K562 (cell line): ENCODE measurements at regions not wholly inside any gene's neighbourhood (a gene's known extent, or its start where the extent isn't known, plus 50 kb on each side); places are given as distances from the start of the nearest gene placed in this dataset.

Source experiments
- ATAC-seq: fragments of 200-7000 bp; cut with Tn5 transposase; 3 replicates; pipeline ENCODE4 v1.9.1; 2020; ENCODE audit warnings: moderate library complexity
- BruUV-seq: library from RNA; stranded (reverse); fragments of 400-500 nt; replicated peaks from 2 replicates; lab custom pipeline; 2021; lab: Mats Ljungman, UMichigan
- CTCF ChIA-PET: fragments of 300-600 bp; formaldehyde crosslinking; extraction: SDS; loops from one replicate; lab custom pipeline; 2021; ENCODE audit warnings: low intra/inter-chr PET ratio; lab: Yijun Ruan, JAX
- POLR2A ChIA-PET: fragments of 300-600, 350-650 bp; sonication (Branson Sonifier 250); formaldehyde crosslinking; extraction: SDS; loops from one replicate; lab custom pipeline; 2021; ENCODE audit warnings: antibody characterized with exemption, inconsistent platforms; lab: Yijun Ruan, JAX
- DNase-seq, 4 experiments: peaks; one replicate each; pipeline versions ENCODE4 v3.0.0 to v3.0.0-alpha.2; 2011 to 2018; ENCODE audit warnings: low spot score in 3 of 4, mixed read lengths in 3 of 4; ENCODE audit errors: extremely low read depth in 1 of 4
- FAIRE-seq: peaks from 2 replicates; lab custom pipeline; 2011; peaks lifted over from hg19 to GRCh38; lab: Jason Lieb, UNC
- H2AFZ ChIP-seq: 2 replicates; pipeline ENCODE4 v1.6.0; 2011; ENCODE audit warnings: low read depth, low read length, control low read depth, inconsistent platforms
- H3K27ac ChIP-seq: fragments of 200-600 bp; 3 replicates; pipeline ENCODE4 v1.8.0; 2011; ENCODE audit warnings: low read depth, mild to moderate bottlenecking, control low read depth, inconsistent platforms, low read length, moderate library complexity, mixed read lengths; ENCODE audit errors: extremely low read depth
- H3K27me3 ChIP-seq, 2 experiments: fragments of 300-600 bp in 1 of 2; 2 replicates in 1 of 2; 3 replicates in 1 of 2; pipeline versions ENCODE4 v1.6.0 to v1.8.0; 2011; ENCODE audit warnings: inconsistent platforms in 2 of 2, low read length in 2 of 2, mild to moderate bottlenecking in 1 of 2, mixed read lengths in 1 of 2, moderate library complexity in 1 of 2; ENCODE audit not compliant: control insufficient read depth in 2 of 2, insufficient read depth in 2 of 2
- H3K36me3 ChIP-seq: fragments of 300-600 bp; 3 replicates; pipeline ENCODE4 v1.8.0; 2011; ENCODE audit warnings: mild to moderate bottlenecking, low read length, inconsistent platforms; ENCODE audit not compliant: control insufficient read depth, insufficient read depth
- H3K4me1 ChIP-seq, 2 experiments: fragments of 200-600 bp in 1 of 2; replicated peaks in 1 of 2; 2 replicates in 1 of 2; 3 replicates in 1 of 2; pipeline versions ENCODE4 v1.5.1 to v1.8.0; 2011; ENCODE audit warnings: inconsistent platforms in 2 of 2, low read length in 2 of 2, mild to moderate bottlenecking in 1 of 2, mixed read lengths in 1 of 2, moderate library complexity in 1 of 2; ENCODE audit not compliant: control insufficient read depth in 2 of 2, insufficient read depth in 2 of 2
- H3K4me2 ChIP-seq: 2 replicates; pipeline ENCODE4 v1.6.1; 2011; ENCODE audit warnings: low read length, control low read depth, inconsistent platforms, mixed read lengths; ENCODE audit not compliant: insufficient read depth
- H3K4me3 ChIP-seq: fragments of 200-600 bp; sonication (generic), shearing (Covaris generic); 2 replicates; pipeline ENCODE4 v1.5.1; 2016; ENCODE audit warnings: control low read depth, inconsistent platforms
- H3K79me2 ChIP-seq: fragments of 200-600 bp; 3 replicates; pipeline ENCODE4 v1.8.0; 2011; ENCODE audit warnings: low read length, inconsistent platforms; ENCODE audit not compliant: control insufficient read depth, insufficient read depth
- H3K9ac ChIP-seq, 2 experiments: 2 replicates each; pipeline versions ENCODE4 v1.6.0 to v1.6.1; 2011; ENCODE audit warnings: low read depth in 2 of 2, low read length in 2 of 2, control low read depth in 1 of 2, inconsistent platforms in 1 of 2, mild to moderate bottlenecking in 1 of 2, mixed read lengths in 1 of 2; ENCODE audit not compliant: insufficient read depth in 1 of 2
- H3K9me1 ChIP-seq: one replicate; pipeline ENCODE4 v1.6.0; 2011; ENCODE audit warnings: inconsistent platforms, mild to moderate bottlenecking, low read length, moderate library complexity; ENCODE audit not compliant: control insufficient read depth, insufficient read depth
- H3K9me3 ChIP-seq: replicated peaks from 2 replicates; pipeline ENCODE4 v1.5.1; 2011; ENCODE audit warnings: low read depth, low read length, inconsistent platforms; ENCODE audit not compliant: control insufficient read depth, insufficient read depth
- H4K20me1 ChIP-seq: replicated peaks from 2 replicates; pipeline ENCODE4 v1.6.1; 2011; ENCODE audit warnings: low read length, inconsistent platforms, mixed read lengths; ENCODE audit not compliant: control insufficient read depth, insufficient read depth
- ARID1B ChIP-seq: fragments of 450-650 bp; IDR thresholded peaks from 2 replicates; pipeline ENCODE4 v1.6.1; 2016; ENCODE audit warnings: antibody characterized with exemption, mild to moderate bottlenecking, inconsistent platforms
- ARID2 ChIP-seq: fragments of 450-650 bp; IDR thresholded peaks from 2 replicates; pipeline ENCODE4 v1.6.1; 2017; ENCODE audit warnings: antibody characterized with exemption, mild to moderate bottlenecking
- BHLHE40 ChIP-seq: IDR thresholded peaks from 2 replicates; pipeline ENCODE4 v1.6.1; 2011; ENCODE audit warnings: low read length, improper control_type of control experiment
- CBX2 ChIP-seq: fragments of 200-600 bp; sonication (generic); IDR thresholded peaks from one replicate; pipeline ENCODE4 v1.6.1; 2012; ENCODE audit warnings: mild to moderate bottlenecking, low read length, inconsistent platforms; ENCODE audit not compliant: insufficient read depth, poor library complexity, severe bottlenecking
- CHD2 ChIP-seq: IDR thresholded peaks from 2 replicates; pipeline ENCODE4 v1.6.1; 2011; ENCODE audit warnings: low read depth, low read length
- ETV1 ChIP-seq: fragments of 450-650 bp; conservative IDR thresholded peaks from 2 replicates; pipeline ENCODE4 v1.6.1; 2016; ENCODE audit warnings: missing genetic modification characterization, control low read depth, low read depth, missing compliant biosample characterization
- FOXA1 ChIP-seq: fragments of 450-650 bp; IDR thresholded peaks from 2 replicates; pipeline ENCODE4 v1.6.1; 2016; ENCODE audit warnings: mild to moderate bottlenecking, borderline replicate concordance
- HMG20A ChIP-seq: fragments of 450-650 bp; formaldehyde crosslinking; conservative IDR thresholded peaks from 2 replicates; pipeline ENCODE4 v1.4.0; 2020; ENCODE audit warnings: mild to moderate bottlenecking, mixed read lengths
- PATZ1 ChIP-seq: fragments of 250-450 bp; sonication (Bioruptor Pico); IDR thresholded peaks from 2 replicates; pipeline ENCODE4 v1.5.0; 2020; ENCODE audit warnings: mild to moderate bottlenecking, borderline replicate concordance
- SAP30 ChIP-seq: fragments of 200-600 bp; sonication (generic); IDR thresholded peaks from 2 replicates; pipeline ENCODE4 v1.6.1; 2012; ENCODE audit warnings: borderline replicate concordance, low read depth, mild to moderate bottlenecking, moderate library complexity, low read length, control low read depth, inconsistent platforms; ENCODE audit not compliant: insufficient read depth, poor library complexity, severe bottlenecking
- TEAD1 ChIP-seq, 2 experiments: fragments of 450-650 bp in 1 of 2; sonication (generic) in 1 of 2; formaldehyde crosslinking; IDR thresholded peaks; 2 replicates each; pipeline versions ENCODE4 v1.4.0 to v1.8.0; 2020 to 2022; ENCODE audit warnings: mild to moderate bottlenecking in 2 of 2, missing genetic modification reagents in 1 of 2
- ZEB2 ChIP-seq: fragments of 450-650 bp; IDR thresholded peaks from 2 replicates; pipeline ENCODE4 v1.6.1; 2016
- ZFPM2 ChIP-seq: fragments of 250-450 bp; sonication (Bioruptor Pico); IDR thresholded peaks from 2 replicates; pipeline ENCODE4 v1.5.1; 2022; ENCODE audit warnings: mild to moderate bottlenecking
- ZNF197 ChIP-seq: fragments of 200-800 bp; sonication (Bioruptor generic); IDR thresholded peaks from 2 replicates; pipeline ENCODE4 v1.6.1; 2016; ENCODE audit warnings: low read depth, missing genetic modification characterization, missing compliant biosample characterization
- ZNF431 ChIP-seq: sonication (generic); formaldehyde crosslinking; IDR thresholded peaks from 2 replicates; pipeline ENCODE4 v1.8.0; 2022; ENCODE audit warnings: mild to moderate bottlenecking, missing genetic modification reagents
- ZNF695 ChIP-seq: fragments of 450-650 bp; formaldehyde crosslinking; IDR thresholded peaks from 2 replicates; pipeline ENCODE4 v1.4.0; 2020; ENCODE audit warnings: mild to moderate bottlenecking, moderate library complexity
- ZNF778 ChIP-seq: fragments of 450-650 bp; formaldehyde crosslinking; IDR thresholded peaks from 2 replicates; pipeline ENCODE4 v1.4.0; 2020; ENCODE audit warnings: mild to moderate bottlenecking, moderate library complexity
- in situ Hi-C: fragments of 300-500 bp; cut with MboI; formaldehyde crosslinking; loops from 4 replicates; pipeline ENCODE4 v1.15.0; 2018; ENCODE audit warnings: inconsistent platforms, mixed read lengths
- intact Hi-C: fragments of 100-400 bp; cut with micrococcal nuclease; formaldehyde crosslinking; loops from 2 replicates; pipeline ENCODE4 v1.14.2; 2022
- TF ChIP-seq, protein P1 (sequence below): fragments of 250-450 bp; sonication (Bioruptor Pico); IDR thresholded peaks from 2 replicates; pipeline ENCODE4 v1.5.0; 2021; ENCODE audit warnings: mild to moderate bottlenecking, borderline replicate concordance
- TF ChIP-seq, protein P2 (sequence below): sonication (generic); formaldehyde crosslinking; IDR thresholded peaks from 2 replicates; pipeline ENCODE4 v1.5.0; 2020; ENCODE audit warnings: missing genetic modification reagents

DNA sequence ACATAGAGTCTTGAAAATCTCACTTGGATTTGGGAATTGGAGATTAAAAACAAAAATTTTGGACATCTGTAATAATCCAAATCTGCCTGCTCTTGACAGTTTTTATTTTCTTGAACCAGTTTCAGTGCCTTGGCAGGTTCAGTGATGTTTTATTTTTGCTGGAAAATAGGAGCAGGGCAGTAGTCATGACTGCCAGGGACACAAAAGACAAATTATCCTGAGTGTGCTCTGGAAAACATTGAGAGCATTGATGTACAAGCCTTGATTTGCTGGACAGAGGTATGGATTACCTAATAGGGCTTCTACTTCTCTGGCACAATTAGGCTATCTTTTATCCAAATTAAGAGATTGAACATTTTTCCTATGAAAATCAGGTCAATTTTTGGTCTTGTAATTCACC is 123.4 kb upstream of the SFRP2 start:
- H3K79me2 ChIP-seq, result no peaks in the 10 kb centered on the region
- H3K27ac ChIP-seq, result no peak overlapping the region
- intact Hi-C loops, result no loop called here
- H2AFZ ChIP-seq, result no peak overlapping the region
- in situ Hi-C loops, result no loop called here
- H3K4me1 ChIP-seq, result no peaks in the 10 kb centered on the region
- POLR2A ChIA-PET, result no interaction called here
- no peak overlapping the region for H3K4me2 ChIP-seq
- H3K36me3 ChIP-seq, result no peaks in the 10 kb centered on the region
- FAIRE-seq, result no peak
- ATAC-seq, result no peak
- H3K9me3 ChIP-seq, result no peaks in the 10 kb centered on the region
- no TSS peak for BruUV-seq
- TF ChIP-seq ZNF695 (no peak), ZFPM2 (CRISPR knock-in tag) (no peak), ZNF778 (CRISPR knock-in tag) (no peak), BHLHE40 (no peak), PATZ1 (no peak), CBX2 (no peak), FOXA1 (no peak), ZNF197 (CRISPR knock-in tag) (no peak), ZNF431 (CRISPR knock-in tag) (no peak), ARID2 (no peak), TEAD1 (CRISPR knock-in tag; IDR thresholded peaks at IDR 0.05) (no peak), SAP30 (no peak), ZEB2 (no peak), CHD2 (no peak), ARID1B (no peak), ETV1 (no peak), HMG20A (CRISPR knock-in tag) (no peak)
- TF ChIP-seq, protein P1, sequence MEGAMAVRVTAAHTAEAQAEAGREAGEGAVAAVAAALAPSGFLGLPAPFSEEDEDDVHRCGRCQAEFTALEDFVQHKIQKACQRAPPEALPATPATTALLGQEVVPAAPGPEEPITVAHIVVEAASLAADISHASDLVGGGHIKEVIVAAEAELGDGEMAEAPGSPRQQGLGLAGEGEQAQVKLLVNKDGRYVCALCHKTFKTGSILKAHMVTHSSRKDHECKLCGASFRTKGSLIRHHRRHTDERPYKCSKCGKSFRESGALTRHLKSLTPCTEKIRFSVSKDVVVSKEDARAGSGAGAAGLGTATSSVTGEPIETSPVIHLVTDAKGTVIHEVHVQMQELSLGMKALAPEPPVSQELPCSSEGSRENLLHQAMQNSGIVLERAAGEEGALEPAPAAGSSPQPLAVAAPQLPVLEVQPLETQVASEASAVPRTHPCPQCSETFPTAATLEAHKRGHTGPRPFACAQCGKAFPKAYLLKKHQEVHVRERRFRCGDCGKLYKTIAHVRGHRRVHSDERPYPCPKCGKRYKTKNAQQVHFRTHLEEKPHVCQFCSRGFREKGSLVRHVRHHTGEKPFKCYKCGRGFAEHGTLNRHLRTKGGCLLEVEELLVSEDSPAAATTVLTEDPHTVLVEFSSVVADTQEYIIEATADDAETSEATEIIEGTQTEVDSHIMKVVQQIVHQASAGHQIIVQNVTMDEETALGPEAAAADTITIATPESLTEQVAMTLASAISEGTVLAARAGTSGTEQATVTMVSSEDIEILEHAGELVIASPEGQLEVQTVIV (CRISPR knock-in tag), result no peak
- TF ChIP-seq, protein P2, sequence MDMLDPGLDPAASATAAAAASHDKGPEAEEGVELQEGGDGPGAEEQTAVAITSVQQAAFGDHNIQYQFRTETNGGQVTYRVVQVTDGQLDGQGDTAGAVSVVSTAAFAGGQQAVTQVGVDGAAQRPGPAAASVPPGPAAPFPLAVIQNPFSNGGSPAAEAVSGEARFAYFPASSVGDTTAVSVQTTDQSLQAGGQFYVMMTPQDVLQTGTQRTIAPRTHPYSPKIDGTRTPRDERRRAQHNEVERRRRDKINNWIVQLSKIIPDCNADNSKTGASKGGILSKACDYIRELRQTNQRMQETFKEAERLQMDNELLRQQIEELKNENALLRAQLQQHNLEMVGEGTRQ, result no peak
- no peak for DNase-seq
- no peak overlapping the region for H3K4me3 ChIP-seq
- H4K20me1 ChIP-seq, result no peaks in the 10 kb centered on the region
- no peaks in the 10 kb centered on the region for H3K9me1 ChIP-seq
- no peak overlapping the region for H3K9ac ChIP-seq
- H3K27me3 ChIP-seq, result 0 out of 5 replicates have a peak, but pooled peaks cover 0 to 3% of the 10 kb centered on the region in 2 experiments
- CTCF ChIA-PET, result no interaction called here
